Parathyroid adenoma (tissue), 2 donors: ENCODE measurements at regions not wholly inside any gene's neighbourhood (a gene's known extent, or its start where the extent isn't known, plus 50 kb on each side); places are given as distances from the start of the nearest gene placed in this dataset.

Experiments used
- H2AFZ ChIP-seq: fragments of 300-600 bp; sonication (generic); one replicate; pipeline ENCODE4 v1.7.0; 2017; ENCODE audit warnings: antibody characterized with exemption, mild to moderate bottlenecking
- H3K27ac ChIP-seq: fragments of 300-600 bp; sonication (generic); one replicate; pipeline ENCODE4 v1.7.0; 2017
- H3K27me3 ChIP-seq: fragments of 300-600 bp; sonication (generic); one replicate; pipeline ENCODE4 v1.7.0; 2017; ENCODE audit warnings: low read length; ENCODE audit not compliant: control insufficient read depth, insufficient read depth
- H3K36me3 ChIP-seq: fragments of 300-600 bp; sonication (generic); one replicate; pipeline ENCODE4 v1.7.0; 2017; ENCODE audit warnings: low read length; ENCODE audit not compliant: control insufficient read depth, insufficient read depth
- H3K4me1 ChIP-seq: fragments of 300-600 bp; sonication (generic); one replicate; pipeline ENCODE4 v1.7.0; 2017; ENCODE audit warnings: control low read depth
- H3K4me2 ChIP-seq: fragments of 300-600 bp; sonication (generic); one replicate; pipeline ENCODE4 v1.7.0; 2017; ENCODE audit warnings: low read length
- H3K4me3 ChIP-seq: fragments of 300-600 bp; sonication (generic); one replicate; pipeline ENCODE4 v1.7.0; 2017; ENCODE audit warnings: low read depth, low read length
- H3K79me2 ChIP-seq: fragments of 300-600 bp; sonication (generic); one replicate; pipeline ENCODE4 v1.7.0; 2017; ENCODE audit warnings: control low read depth
- H3K9ac ChIP-seq: fragments of 300-600 bp; sonication (generic); one replicate; pipeline ENCODE4 v1.7.0; 2017; ENCODE audit warnings: mild to moderate bottlenecking
- H3K9me3 ChIP-seq: fragments of 300-600 bp; sonication (generic); one replicate; pipeline ENCODE4 v1.7.0; 2017; ENCODE audit warnings: low read length; ENCODE audit not compliant: control insufficient read depth
- TF ChIP-seq, protein P1 (sequence below): fragments of 300-600 bp; sonication (generic); IDR thresholded peaks from one replicate; pipeline ENCODE4 v1.7.0; 2017; ENCODE audit warnings: antibody characterized with exemption, mild to moderate bottlenecking
- donor health status: primary hyperparathyroidism.

DNA sequence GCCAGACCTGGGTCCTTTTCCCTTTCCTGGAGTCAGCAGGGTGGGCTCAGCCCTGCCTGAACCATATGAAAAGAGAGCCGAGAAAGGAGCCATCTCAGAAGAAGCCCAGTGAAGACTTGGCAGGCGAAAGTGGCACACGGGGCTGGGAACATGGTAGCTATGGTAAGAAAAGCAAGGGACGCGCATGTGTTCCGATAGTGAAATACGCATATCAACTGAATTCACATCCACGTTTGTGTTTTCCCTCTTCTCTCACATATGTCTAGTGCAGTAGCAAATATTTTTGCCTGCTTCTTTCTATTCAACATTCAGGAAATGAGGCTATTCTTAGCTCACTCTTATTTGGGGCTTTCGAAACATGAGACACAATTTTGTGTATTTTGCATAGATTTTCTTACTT lies 54.1 kb upstream of the PEG3 start:
- H3K9me3 ChIP-seq = no peaks in the 10 kb centered on the region
- no peaks in the 10 kb centered on the region for H3K36me3 ChIP-seq
- H3K4me1 ChIP-seq = no peaks in the 10 kb centered on the region
- H3K79me2 ChIP-seq = no peaks in the 10 kb centered on the region
- H3K27ac ChIP-seq = no peak overlapping the region
- no peak overlapping the region for H2AFZ ChIP-seq
- no peak overlapping the region for H3K9ac ChIP-seq
- TF ChIP-seq, protein P1, sequence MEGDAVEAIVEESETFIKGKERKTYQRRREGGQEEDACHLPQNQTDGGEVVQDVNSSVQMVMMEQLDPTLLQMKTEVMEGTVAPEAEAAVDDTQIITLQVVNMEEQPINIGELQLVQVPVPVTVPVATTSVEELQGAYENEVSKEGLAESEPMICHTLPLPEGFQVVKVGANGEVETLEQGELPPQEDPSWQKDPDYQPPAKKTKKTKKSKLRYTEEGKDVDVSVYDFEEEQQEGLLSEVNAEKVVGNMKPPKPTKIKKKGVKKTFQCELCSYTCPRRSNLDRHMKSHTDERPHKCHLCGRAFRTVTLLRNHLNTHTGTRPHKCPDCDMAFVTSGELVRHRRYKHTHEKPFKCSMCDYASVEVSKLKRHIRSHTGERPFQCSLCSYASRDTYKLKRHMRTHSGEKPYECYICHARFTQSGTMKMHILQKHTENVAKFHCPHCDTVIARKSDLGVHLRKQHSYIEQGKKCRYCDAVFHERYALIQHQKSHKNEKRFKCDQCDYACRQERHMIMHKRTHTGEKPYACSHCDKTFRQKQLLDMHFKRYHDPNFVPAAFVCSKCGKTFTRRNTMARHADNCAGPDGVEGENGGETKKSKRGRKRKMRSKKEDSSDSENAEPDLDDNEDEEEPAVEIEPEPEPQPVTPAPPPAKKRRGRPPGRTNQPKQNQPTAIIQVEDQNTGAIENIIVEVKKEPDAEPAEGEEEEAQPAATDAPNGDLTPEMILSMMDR = no peak
- no peaks in the 10 kb centered on the region for H3K27me3 ChIP-seq
- H3K4me2 ChIP-seq = no peak overlapping the region
- H3K4me3 ChIP-seq = no peak overlapping the region

DNA sequence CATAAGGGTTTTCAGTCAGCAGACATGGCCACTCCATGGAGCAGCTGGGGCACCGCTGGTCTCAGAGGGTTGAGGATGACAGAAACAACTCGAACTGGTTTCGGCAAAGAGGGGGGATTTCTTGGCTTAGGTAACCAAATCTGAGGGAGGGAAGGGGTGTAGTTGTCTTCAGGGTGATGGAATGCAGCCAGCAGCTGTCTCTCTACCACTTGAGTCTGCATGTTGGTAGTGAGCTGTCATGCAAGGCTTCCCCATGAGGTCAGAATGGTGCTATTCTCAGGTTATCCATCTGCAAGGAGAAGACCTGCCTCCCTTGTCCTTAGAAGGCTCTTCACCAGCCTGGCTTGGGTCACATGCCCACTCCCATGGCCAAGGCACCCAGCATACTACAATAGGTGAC lies 55.6 kb upstream of the PEG3 start:
- TF ChIP-seq, protein P1 = no peak

GRCh38 chr19:56899943-56900342 lies 59.4 kb upstream of the PEG3 start:
- Histone ChIP-seq H3K4me2 (no peak overlapping the region), H3K27me3 (no peaks in the 10 kb centered on the region), H3K36me3 (no peaks in the 10 kb centered on the region), H2AFZ (no peak overlapping the region), H3K27ac (no peak overlapping the region), H3K9me3 (no peaks in the 10 kb centered on the region), H3K4me1 (no peaks in the 10 kb centered on the region), H3K9ac (no peak overlapping the region), H3K4me3 (no peak overlapping the region), H3K79me2 (no peaks in the 10 kb centered on the region)
- TF ChIP-seq, protein P1 = no peak

More for the DNA sequence above, 55.6 kb upstream of the PEG3 start:
- no peaks in the 10 kb centered on the region for H3K9me3 ChIP-seq
- H3K4me2 ChIP-seq = no peak overlapping the region
- H3K4me3 ChIP-seq = no peak overlapping the region
- no peak overlapping the region for H2AFZ ChIP-seq
- H3K27me3 ChIP-seq = no peaks in the 10 kb centered on the region
- H3K79me2 ChIP-seq = no peaks in the 10 kb centered on the region
- H3K9ac ChIP-seq = no peak overlapping the region
- no peaks in the 10 kb centered on the region for H3K4me1 ChIP-seq
- H3K27ac ChIP-seq = no peak overlapping the region
- H3K36me3 ChIP-seq = no peaks in the 10 kb centered on the region

DNA sequence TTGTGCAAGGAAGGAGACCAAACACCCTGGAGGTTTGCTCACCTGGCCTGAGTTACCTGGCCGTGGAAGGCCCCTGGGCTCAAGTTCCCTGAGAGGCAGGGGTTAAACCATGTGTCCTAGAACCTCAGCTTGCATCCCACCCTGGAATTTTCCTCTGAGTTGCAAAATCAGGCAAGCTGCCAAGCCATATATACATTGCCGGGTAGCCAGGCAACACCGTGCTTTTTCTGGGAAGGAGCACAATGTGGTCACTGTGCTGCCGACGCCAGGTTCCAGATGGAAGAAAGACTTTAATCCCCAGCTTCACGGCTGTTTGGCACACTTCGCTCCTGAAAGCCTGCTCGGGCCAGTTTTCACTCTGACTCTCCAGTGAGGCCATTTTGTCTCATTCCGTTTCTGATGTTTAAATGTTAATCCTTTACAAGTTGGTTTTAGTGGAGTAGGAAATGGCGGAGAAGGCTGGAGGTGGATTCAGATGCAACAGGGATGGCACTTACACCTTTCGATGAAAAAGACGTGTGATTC lies 60.1 kb upstream of the PEG3 start:
- no peak overlapping the region for H3K27ac ChIP-seq
- H3K9me3 ChIP-seq = no peaks in the 10 kb centered on the region
- no peak overlapping the region for H3K4me3 ChIP-seq
- no peaks in the 10 kb centered on the region for H3K4me1 ChIP-seq
- H3K27me3 ChIP-seq = no peaks in the 10 kb centered on the region
- H3K36me3 ChIP-seq = no peaks in the 10 kb centered on the region
- no peak overlapping the region for H3K4me2 ChIP-seq
- H3K79me2 ChIP-seq = no peaks in the 10 kb centered on the region
- H2AFZ ChIP-seq = no peak overlapping the region
- H3K9ac ChIP-seq = no peak overlapping the region
- TF ChIP-seq, protein P1 = no peak

- H3K27me3 ChIP-seq = no peaks in the 10 kb centered on the region
- TF ChIP-seq, protein P1 = no peak
Observed at GRCh38 chr19:56905631-56906150, 65.2 kb upstream of the PEG3 start.

More at GRCh38 chr19:56905631-56906150, 65.2 kb upstream of the PEG3 start:
- Histone ChIP-seq H3K4me3 (no peak overlapping the region), H3K36me3 (no peaks in the 10 kb centered on the region), H3K4me1 (no peaks in the 10 kb centered on the region), H3K79me2 (no peaks in the 10 kb centered on the region), H3K27ac (no peak overlapping the region), H3K4me2 (no peak overlapping the region), H3K9ac (no peak overlapping the region), H2AFZ (no peak overlapping the region), H3K9me3 (no peaks in the 10 kb centered on the region)
